ENCODE measurements at regions not wholly inside any gene's neighbourhood (a gene's known extent, or its start where the extent isn't known, plus 50 kb on each side); places are given as distances from the start of the nearest gene placed in this dataset.

DNA sequence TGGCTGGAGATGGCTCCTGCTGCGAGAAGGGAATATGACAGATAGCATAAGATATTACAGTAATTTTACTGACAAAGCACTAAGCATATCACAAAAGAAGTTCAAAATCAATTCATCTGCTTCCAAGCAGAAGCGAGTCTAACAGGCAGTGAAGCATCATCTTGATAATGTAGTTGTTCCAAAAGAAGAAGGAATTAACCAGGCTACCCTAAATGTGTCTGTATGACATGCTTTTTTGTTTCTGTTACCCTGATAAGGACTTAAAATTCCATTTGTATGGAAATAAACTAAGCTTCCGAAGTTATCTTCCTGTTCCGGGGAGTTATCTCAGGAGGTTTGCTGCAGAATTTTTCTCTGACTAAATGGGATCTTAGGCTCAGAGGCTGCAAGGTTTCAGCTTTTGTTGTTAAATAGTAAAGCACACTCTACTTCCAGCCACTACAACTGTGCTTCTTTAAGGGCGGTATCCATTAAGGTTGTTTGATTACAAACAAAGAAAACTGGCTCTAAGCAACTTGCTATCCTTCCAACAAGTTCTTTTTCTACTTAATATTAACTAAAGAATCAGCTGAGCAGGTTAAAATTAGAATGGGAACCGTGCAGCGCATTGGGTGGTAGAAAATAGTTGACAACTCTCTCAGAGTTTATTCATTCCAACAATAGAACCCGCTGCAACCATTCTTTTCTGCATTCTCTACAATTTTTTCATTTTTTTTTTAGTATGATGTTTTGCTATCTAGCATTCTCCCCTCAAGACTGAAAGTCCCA is 607.3 kb downstream of the UQCRFS1 start:
- H3K27ac Mint-ChIP-seq = no peak overlapping the region
- no peak overlapping the region for H3K4me3 Mint-ChIP-seq
- H3K36me3 Mint-ChIP-seq (ENCODE audit: low read depth) = peaks cover 10% of the 10 kb centered on the region
- no peak for TF ChIP-seq CTCF (IDR thresholded peaks at IDR 0.05)
- DNase-seq = no peak
- peaks cover 51% of the 10 kb centered on the region for H3K9me3 Mint-ChIP-seq
- peaks cover 7% of the 10 kb centered on the region for H3K4me1 Mint-ChIP-seq
- H3K27me3 Mint-ChIP-seq (ENCODE audit: low read depth, poor library complexity) = peaks cover 22% of the 10 kb centered on the region

DNA sequence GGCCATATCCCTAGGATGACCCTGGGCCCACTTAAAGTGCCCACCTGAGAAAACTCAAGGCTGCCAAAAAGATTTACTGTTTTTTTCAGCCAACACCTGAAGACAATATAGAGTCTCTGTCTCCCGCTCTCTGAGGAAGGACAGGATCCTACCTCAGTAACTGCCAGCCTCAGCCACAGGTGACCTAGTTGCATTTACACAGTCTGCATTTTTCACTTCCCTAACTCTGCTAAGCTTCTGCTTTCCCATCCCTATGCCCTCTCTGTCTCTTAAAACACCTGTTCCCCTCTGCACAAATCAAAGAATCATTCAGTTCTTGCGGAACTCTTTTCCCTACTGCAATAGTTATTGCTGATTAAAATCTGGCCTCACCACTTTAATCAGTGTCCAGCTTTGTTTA is 609.5 kb downstream of the UQCRFS1 start:
- peaks cover 10% of the 10 kb centered on the region for H3K36me3 Mint-ChIP-seq (ENCODE audit: low read depth)
- no peak for TF ChIP-seq CTCF (IDR thresholded peaks at IDR 0.05)
- H3K27ac Mint-ChIP-seq = no peak overlapping the region
- no peak for DNase-seq
- peaks cover 29% of the 10 kb centered on the region for H3K4me1 Mint-ChIP-seq
- peaks cover 45% of the 10 kb centered on the region for H3K9me3 Mint-ChIP-seq
- H3K4me3 Mint-ChIP-seq = no peak overlapping the region
- H3K27me3 Mint-ChIP-seq (ENCODE audit: low read depth, poor library complexity) = peaks cover 34% of the 10 kb centered on the region

GRCh38 chr19:28602675-28603298 is 610.2 kb downstream of the UQCRFS1 start:
- no peak for TF ChIP-seq CTCF (IDR thresholded peaks at IDR 0.05)
- Mint-ChIP-seq H3K9me3 (peaks cover 38% of the 10 kb centered on the region), H3K27ac (no peak overlapping the region), H3K4me3 (no peak overlapping the region), H3K27me3 (ENCODE audit: low read depth, poor library complexity) (peaks cover 35% of the 10 kb centered on the region), H3K4me1 (peaks cover 35% of the 10 kb centered on the region), H3K36me3 (ENCODE audit: low read depth) (peaks cover 10% of the 10 kb centered on the region)
- no peak for DNase-seq

DNA sequence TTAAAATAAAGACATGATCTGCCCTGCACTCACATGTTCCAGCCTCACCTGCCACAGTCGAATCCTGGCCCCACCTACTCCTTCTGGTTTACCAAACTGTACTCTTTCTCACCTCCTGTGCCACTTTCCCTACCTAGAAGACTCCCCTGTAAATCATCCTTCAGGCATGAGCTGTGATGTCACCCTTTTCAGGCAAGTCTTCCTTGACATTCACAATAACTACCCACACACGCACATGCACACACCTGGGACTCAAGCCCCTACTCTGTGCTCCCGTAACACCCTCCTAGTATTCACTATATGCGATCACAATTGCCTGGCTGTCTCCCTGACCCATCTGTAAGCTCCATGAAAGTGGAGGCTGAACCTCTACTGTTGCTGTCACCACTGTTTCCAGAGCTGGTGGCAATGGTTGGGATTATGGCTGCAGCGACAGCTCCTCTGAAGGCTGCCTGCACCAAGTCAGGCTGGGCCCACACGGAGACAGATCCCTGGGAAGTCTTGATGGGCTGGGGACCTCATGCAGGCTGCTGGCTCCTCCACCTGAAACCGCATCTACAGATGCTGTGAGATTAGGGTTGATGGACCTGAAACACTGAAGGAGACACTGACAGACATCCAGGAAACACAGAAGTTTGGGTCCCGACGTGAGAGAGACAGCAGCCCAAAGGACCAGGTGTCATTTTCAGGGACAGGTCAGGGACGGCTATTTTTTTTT is 611.1 kb downstream of the UQCRFS1 start:
- peaks cover 41% of the 10 kb centered on the region for H3K27me3 Mint-ChIP-seq (ENCODE audit: low read depth, poor library complexity)
- peaks cover 29% of the 10 kb centered on the region for H3K9me3 Mint-ChIP-seq
- no peak overlapping the region for H3K4me3 Mint-ChIP-seq
- DNase-seq = no peak
- TF ChIP-seq CTCF (IDR thresholded peaks at IDR 0.05) = no peak
- H3K27ac Mint-ChIP-seq = no peak overlapping the region
- peaks cover 44% of the 10 kb centered on the region for H3K4me1 Mint-ChIP-seq
- peaks cover 6% of the 10 kb centered on the region for H3K36me3 Mint-ChIP-seq (ENCODE audit: low read depth)

DNA sequence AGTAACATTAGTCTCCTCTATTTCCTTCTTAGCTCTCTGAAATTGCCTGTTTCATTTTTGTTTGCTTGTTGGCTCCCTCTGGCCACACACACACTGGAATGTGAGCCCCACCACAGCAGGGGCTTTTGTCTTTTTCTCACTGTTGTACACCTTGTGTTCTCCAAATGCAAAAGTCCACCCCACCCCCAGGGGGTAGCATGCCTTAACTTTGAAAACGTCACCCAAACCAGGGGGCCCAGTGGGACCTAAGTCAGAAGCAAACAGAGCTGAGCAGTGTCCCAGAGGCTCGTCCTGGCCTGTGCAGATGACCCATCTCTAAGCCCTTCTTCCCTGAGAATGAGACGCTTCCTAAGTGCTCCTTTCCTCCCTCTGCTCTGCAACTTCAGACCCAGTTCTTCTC is 614.1 kb downstream of the UQCRFS1 start:
- Mint-ChIP-seq H3K4me1 (peaks cover 66% of the 10 kb centered on the region), H3K27ac (no peak overlapping the region), H3K27me3 (ENCODE audit: low read depth, poor library complexity) (peaks cover 52% of the 10 kb centered on the region), H3K4me3 (no peak overlapping the region), H3K9me3 (no peaks in the 10 kb centered on the region), H3K36me3 (ENCODE audit: low read depth) (no peaks in the 10 kb centered on the region)
- TF ChIP-seq CTCF (IDR thresholded peaks at IDR 0.05) = no peak
- no peak for DNase-seq
